ENCODE measurements at regions not wholly inside any gene's neighbourhood (a gene's known extent, or its start where the extent isn't known, plus 50 kb on each side); places are given as distances from the start of the nearest gene placed in this dataset.

- Histone ChIP-seq H3K4me1 (ENCODE audit: insufficient read depth, low read length, poor library complexity, severe bottlenecking) (peaks cover 12% of the 10 kb centered on the region), H3K79me2 (ENCODE audit: insufficient read depth, low read depth, low read length) (no peaks in the 10 kb centered on the region)
These were observed 92.6 kb upstream of the AKIP1 start for GRCh38 chr11:8818421-8818820.

GRCh38 chr11:8820401-8820800, 90.6 kb upstream of the AKIP1 start:
- Histone ChIP-seq H3K9me3 (ENCODE audit: low read length) (no peaks in the 10 kb centered on the region), H4K20me1 (ENCODE audit: insufficient read depth, low read length) (no peaks in the 10 kb centered on the region), H3K27ac (ENCODE audit: low read depth, low read length, poor library complexity, severe bottlenecking) (no peak overlapping the region), H3K4me3 (ENCODE audit: low read depth, low read length, poor library complexity, severe bottlenecking) (no peak overlapping the region), H3K36me3 (ENCODE audit: insufficient read depth, low read length) (no peaks in the 10 kb centered on the region), H2AFZ (ENCODE audit: low read length) (no peak overlapping the region), H3K4me1 (ENCODE audit: insufficient read depth, low read length, poor library complexity, severe bottlenecking) (no peaks in the 10 kb centered on the region), H3K4me2 (ENCODE audit: low read length) (no peak overlapping the region), H3K9me2 (ENCODE audit: insufficient read depth, low read length) (no peaks in the 10 kb centered on the region), H3K79me2 (ENCODE audit: insufficient read depth, low read depth, low read length) (no peaks in the 10 kb centered on the region)
- POLR2A ChIA-PET = no interaction called here
- CTCF ChIA-PET (ENCODE audit: unreplicated experiment) = no interaction called here
- no TSS peak for BruUV-seq (replicated peaks)
- no peak for DNase-seq (ENCODE audit: low spot score)
- no peak for TF ChIP-seq EZH2phosphoT487 (IDR thresholded peaks at IDR 0.05; ENCODE audit: borderline replicate concordance, low read depth, low read length)
- no peak for TF ChIP-seq CTCF (conservative IDR thresholded peaks at IDR 0.05; ENCODE audit: low read length)
- intact Hi-C loops (cut with micrococcal nuclease; ENCODE audit: unreplicated experiment) = no loop called here

More at GRCh38 chr11:8818421-8818820, 92.6 kb upstream of the AKIP1 start:
- Histone ChIP-seq H2AFZ (ENCODE audit: low read length) (no peak overlapping the region), H3K9me2 (ENCODE audit: insufficient read depth, low read length) (no peaks in the 10 kb centered on the region), H3K4me2 (ENCODE audit: low read length) (no peak overlapping the region), H3K27ac (ENCODE audit: low read depth, low read length, poor library complexity, severe bottlenecking) (no peak overlapping the region), H3K9me3 (ENCODE audit: low read length) (no peaks in the 10 kb centered on the region), H3K4me3 (ENCODE audit: low read depth, low read length, poor library complexity, severe bottlenecking) (no peak overlapping the region), H3K36me3 (ENCODE audit: insufficient read depth, low read length) (no peaks in the 10 kb centered on the region), H4K20me1 (ENCODE audit: insufficient read depth, low read length) (no peaks in the 10 kb centered on the region)
- ChIA-PET CTCF (ENCODE audit: unreplicated experiment) (interaction anchor here (0.5 kb wide), 1 partner anchor 8 kb away, joined by 3 read pairs; no protein-coding TSS in a partner anchor), POLR2A (interaction anchor here (0.6 to 1.1 kb wide), 4 partner anchors 9 to 1275 kb away, joined by 3 to 4 read pairs (median 3); no protein-coding TSS in a partner anchor)
- intact Hi-C loops (cut with micrococcal nuclease; ENCODE audit: unreplicated experiment) = loop anchor here (10.0 kb wide), 1 partner anchor 244 kb away; no protein-coding TSS in a partner anchor
- no peak for TF ChIP-seq EZH2phosphoT487 (IDR thresholded peaks at IDR 0.05; ENCODE audit: borderline replicate concordance, low read depth, low read length)
- TF ChIP-seq CTCF (conservative IDR thresholded peaks at IDR 0.05; ENCODE audit: low read length) = no peak
- no TSS peak for BruUV-seq (replicated peaks)
- DNase-seq (ENCODE audit: low spot score) = no peak

GRCh38 chr11:8822469-8822868, 88.5 kb upstream of the AKIP1 start:
- H3K9me2 ChIP-seq (ENCODE audit: insufficient read depth, low read length) = no peaks in the 10 kb centered on the region
- CTCF ChIA-PET (ENCODE audit: unreplicated experiment) = no interaction called here
- no peak for DNase-seq (ENCODE audit: low spot score)

More at GRCh38 chr11:8822469-8822868, 88.5 kb upstream of the AKIP1 start:
- Histone ChIP-seq H3K9me3 (ENCODE audit: low read length) (no peaks in the 10 kb centered on the region), H3K4me2 (ENCODE audit: low read length) (no peak overlapping the region), H4K20me1 (ENCODE audit: insufficient read depth, low read length) (no peaks in the 10 kb centered on the region), H3K36me3 (ENCODE audit: insufficient read depth, low read length) (no peaks in the 10 kb centered on the region), H3K4me1 (ENCODE audit: insufficient read depth, low read length, poor library complexity, severe bottlenecking) (no peaks in the 10 kb centered on the region), H3K79me2 (ENCODE audit: insufficient read depth, low read depth, low read length) (no peaks in the 10 kb centered on the region), H2AFZ (ENCODE audit: low read length) (no peak overlapping the region), H3K4me3 (ENCODE audit: low read depth, low read length, poor library complexity, severe bottlenecking) (no peak overlapping the region), H3K27ac (ENCODE audit: low read depth, low read length, poor library complexity, severe bottlenecking) (no peak overlapping the region)
- POLR2A ChIA-PET = no interaction called here
- BruUV-seq (replicated peaks) = no TSS peak
- intact Hi-C loops (cut with micrococcal nuclease; ENCODE audit: unreplicated experiment) = no loop called here
- TF ChIP-seq CTCF (conservative IDR thresholded peaks at IDR 0.05; ENCODE audit: low read length) = no peak
- TF ChIP-seq EZH2phosphoT487 (IDR thresholded peaks at IDR 0.05; ENCODE audit: borderline replicate concordance, low read depth, low read length) = no peak

Measured in OCI-LY7 (cell line).